Cerebellar nuclear complex (tissue), 1 donor: ENCODE measurements at regions not wholly inside any gene's neighbourhood (a gene's known extent, or its start where the extent isn't known, plus 50 kb on each side); places are given as distances from the start of the nearest gene placed in this dataset.
"Not testable (repeated sequence)": the region's sequence is repeated elsewhere in the genome, so short reads cannot be mapped to it uniquely, and the experiment has no call there.

Experiments
- DNase-seq, 2 experiments: peaks; one replicate each; lab custom pipeline; 2025; lab: John Stamatoyannopoulos, UW

DNA sequence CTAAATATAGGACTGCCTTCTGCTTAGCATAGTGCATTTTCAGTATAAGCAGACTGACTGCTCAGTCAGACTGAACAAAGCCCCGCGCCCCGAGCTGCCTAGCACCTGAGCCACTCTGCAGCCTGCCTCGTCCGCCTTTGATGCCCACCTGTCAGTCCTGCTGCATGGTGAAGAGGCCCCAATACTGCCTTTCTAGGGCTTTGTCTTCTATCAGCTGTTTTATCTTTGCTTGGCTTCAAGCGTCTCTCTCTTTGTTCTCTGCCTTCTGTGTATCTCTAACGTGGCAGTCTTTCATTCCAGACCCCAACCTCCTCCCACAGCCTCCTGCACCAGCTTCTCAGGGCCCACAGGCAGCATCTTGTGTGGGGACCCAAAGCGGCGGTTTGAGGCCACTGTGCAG lies 1001.0 kb downstream of the VRK1 start:
- DNase-seq, result no peak

DNA sequence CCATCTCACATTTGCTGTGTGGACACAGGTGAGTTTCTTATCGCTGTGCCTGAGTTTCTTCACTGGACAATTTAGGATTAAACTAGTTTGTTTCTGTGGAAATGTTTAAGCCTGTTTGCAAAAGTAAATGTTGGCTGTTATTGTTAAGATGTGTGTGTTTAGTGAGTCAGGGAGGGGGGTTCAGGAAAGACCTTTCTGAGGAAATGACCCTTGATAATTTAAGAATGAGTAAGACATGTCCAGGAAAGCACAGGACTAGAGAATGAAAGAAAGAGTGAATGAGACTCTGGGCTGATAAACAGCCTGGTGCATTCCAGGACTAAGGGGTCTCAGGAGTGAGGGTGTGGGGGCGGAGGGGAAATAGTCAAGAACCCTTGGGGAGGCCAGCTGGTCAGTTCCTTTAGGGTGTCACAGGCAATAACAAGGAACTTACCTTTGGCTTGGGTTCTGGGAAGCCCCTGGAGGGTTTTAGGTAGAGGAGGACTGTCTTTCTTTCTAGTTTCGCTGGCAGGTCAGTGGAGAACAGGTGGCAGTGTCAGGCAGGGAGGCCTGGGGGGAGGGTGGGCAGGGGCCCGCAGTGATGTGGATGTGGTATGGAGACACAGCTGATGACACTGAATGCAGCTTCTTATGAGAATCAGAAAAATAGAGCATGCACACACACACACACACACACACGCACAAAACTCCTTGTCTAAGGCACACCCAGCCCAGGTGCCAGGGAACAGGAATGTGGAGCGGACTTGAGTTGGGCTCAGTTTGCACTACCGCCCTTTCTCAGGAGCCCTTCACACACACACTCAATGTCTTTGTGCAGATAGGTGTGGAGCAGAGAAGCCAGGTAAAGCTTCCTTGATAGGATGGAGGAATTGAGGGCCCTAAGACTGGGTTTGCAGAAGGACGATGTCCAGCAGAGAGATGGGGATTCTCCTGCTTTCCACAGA lies 1005.5 kb downstream of the VRK1 start:
- no peak for DNase-seq

DNA sequence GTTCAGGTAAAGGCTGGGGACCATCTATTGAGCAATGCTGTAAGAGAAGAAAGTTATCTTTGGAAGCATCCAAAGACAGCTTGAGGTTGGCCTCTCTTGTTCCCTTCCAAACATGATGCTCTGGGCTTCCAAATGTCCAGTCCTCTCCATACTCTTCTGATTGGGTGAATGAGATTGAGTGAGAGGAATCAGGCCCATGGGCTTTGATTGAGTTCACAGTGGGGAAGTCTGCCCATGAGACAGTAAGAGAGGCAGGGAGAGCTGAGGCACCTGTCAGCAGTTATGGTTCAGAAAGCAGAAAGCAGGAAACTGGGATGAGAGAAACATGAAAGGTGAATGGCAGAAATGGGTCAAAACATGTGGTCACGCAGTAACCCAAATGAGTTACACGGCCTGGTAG lies 1006.9 kb downstream of the VRK1 start:
- DNase-seq, result no peak

DNA sequence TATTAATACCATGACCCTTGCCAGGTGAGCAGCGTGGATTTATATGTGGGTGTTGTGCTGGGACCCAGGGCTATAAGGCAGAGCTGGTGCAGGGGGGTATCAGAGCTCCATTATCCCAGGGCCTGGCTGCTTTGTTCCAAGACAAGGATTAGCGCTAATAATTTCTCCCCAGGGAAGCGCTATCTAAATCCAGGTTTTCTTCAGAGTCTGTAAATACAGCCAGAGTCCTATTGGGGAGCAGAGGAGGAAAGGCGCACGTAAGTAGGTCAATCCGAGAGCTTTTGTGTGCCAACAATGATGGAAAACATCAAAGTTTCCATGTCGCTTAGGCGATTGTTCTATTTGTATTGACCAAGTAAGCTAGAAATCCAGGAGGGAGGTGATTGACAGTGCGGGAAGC lies 1009.7 kb downstream of the VRK1 start:
- DNase-seq, result no peak

DNA sequence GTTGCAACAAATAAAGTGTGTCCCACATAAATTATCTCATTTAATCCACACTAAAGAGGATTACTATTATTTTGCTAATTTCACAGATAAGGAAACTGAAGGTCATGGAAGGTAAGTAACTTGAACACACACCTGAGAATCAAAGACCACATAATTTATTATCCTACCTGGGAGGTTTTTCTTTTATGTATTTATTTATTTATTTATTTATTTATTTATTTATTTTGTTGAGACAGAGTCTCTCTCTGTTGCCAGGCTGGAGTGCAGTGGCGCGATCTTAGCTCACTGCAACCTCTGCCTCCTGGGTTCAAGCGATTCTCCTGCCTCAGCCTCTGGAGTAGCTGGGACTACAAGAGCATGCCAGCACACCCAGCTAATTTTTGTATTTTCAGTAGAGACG lies 1011.4 kb downstream of the VRK1 start:
- DNase-seq, result not testable (repeated sequence)

DNA sequence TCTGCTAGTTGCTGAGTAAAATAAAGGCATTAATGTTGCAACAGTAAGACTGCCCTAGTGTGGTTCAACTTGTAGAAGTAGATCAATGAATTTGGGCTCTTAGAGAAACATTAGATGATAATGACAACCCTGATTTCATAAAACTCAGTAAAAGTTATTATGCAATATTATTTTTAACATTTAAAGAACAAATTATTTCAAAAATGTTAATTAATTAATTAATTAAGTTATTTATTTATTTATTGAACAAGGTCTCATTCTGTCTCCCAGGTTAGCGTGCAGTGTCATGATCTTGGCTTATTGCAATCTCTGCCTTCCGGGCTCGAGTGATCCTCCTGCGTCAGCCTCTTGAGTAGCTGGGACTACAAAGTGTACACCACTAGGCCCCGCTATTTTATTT lies 1016.4 kb downstream of the VRK1 start:
- DNase-seq, result no peak

DNA sequence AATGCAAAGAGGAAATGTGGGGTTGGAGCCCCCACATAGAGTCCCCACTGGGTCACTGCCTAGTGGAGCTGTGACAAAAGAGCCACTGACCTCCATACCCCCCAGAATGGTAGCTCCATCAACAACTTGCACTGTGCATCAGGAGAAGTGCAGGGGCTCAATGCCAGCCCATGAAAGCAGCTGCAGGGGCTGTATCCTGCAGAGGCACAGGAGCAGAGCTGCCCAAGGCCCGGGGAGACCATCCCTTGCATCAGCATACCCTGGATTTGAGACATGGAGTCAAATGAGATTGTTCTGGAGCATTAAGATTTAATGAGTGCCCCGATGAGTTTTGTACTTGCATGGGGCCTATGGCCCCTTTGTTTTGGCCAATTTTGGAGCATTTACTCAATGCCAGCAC lies 1023.6 kb downstream of the VRK1 start:
- no peak for DNase-seq

DNA sequence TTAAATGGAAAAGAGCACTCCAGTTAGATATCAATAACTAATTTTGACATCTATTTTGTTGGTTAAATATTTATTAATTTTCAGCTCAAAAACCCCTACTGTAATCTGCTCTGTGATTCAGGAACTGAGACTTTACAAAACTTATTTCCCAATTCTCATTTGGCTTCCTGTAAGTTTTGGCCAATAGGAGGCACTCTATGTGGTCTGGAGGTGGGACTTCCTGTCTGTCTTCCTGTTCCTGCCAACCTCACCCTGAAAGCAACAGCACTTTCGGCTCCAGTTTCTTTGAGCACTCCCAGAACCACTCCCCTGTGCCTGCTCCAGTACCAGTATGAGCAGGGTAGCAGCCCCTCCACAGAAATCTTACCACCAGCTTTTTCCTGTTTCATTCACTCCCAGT lies 1027.0 kb downstream of the VRK1 start:
- DNase-seq, result no peak

DNA sequence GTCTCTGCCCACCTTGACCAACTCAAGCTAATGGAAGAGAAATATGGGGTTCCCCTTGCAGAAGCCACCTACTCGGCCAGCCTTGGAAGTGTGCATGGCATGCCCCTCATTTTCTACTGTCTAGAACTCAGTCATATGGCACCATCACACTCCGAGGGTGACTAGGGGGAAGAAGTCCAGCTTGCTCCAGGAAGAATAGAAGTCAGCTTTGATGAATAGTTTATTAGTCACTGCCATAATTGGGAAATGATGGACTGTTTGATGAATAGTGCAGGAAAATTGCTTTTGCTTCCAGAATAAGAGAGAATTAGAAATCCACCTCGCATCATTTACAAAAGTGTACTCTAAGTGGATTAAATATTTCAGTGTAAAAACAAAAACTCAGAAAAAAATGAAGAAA lies 1030.6 kb downstream of the VRK1 start:
- DNase-seq, result no peak

DNA sequence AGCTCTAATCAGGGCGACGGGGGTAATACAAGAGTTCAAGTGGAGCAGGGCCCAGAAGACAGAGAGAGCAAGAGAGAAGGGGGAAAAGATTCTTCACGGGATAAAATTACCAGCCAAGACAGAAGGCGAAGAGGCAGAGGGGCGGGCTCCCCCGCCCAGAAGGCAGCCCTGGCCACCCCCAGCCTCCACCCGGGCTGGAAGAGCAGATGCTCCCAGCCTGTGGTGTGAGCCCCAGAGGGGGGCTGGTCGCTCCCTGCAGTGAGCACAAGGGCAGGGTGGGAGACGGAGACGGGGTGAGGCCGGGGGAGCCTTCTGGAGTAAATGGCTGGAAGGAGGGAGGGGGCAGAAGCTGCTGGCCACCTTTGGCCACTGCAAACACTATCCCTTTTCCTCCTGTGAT lies 1035.6 kb downstream of the VRK1 start:
- no peak for DNase-seq

DNA sequence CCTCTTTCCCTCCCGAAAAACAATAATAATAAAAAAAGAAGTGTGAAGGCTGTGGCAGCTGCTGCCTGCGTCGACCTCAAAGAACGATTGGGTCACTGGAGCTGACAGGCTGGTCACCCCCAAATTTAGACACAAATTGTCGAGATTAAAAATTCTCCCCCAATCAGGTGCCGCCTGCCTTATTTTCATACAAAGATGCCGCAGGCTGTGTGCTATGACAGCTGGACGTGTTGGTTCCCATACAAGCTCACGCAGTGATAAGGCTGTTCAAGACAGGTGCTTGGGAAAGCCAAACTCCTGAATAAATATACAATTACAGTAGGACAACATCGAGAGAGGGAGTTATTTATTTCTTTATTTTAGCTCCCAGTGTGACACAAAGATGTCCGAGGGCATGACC lies 1041.8 kb downstream of the VRK1 start:
- DNase-seq, result no peak

DNA sequence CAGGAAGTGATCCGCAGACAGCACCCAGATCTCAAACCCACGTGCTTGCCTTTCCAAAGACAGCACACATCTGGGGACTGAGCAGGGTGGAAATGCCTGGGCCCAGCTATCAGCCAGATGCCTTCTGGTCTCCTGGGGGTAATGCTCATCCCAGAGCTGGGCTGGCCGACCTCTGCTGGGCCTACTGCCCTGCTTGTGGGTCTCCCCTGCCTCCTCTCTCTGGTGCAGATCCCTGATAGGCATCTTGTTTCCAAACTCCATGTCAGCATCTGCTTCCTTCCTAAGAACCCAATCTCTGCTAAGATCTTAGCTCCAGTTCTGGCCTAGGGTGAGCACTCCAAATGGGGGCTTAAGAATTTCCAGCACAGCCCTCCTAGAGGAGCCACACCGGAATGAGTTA lies 1043.0 kb downstream of the VRK1 start:
- no peak for DNase-seq

DNA sequence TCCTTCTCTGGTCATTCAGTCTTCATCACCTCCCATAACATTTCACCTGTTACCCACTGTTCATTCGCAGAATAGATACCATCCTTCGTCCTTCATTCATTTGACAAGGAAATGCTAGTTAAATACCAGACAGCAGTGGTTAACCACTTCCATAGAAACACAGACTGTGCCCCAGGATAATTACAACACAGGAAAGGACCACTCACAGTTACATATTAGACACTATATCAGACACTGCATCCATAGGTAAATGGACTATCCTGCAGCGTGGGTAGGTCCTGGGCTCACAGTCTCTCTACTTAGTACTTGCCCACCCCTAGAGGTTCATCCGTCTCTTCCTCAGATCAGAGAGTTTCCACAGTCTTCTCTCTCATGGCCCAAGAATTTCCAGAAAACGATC lies 1044.6 kb downstream of the VRK1 start:
- no peak for DNase-seq

DNA sequence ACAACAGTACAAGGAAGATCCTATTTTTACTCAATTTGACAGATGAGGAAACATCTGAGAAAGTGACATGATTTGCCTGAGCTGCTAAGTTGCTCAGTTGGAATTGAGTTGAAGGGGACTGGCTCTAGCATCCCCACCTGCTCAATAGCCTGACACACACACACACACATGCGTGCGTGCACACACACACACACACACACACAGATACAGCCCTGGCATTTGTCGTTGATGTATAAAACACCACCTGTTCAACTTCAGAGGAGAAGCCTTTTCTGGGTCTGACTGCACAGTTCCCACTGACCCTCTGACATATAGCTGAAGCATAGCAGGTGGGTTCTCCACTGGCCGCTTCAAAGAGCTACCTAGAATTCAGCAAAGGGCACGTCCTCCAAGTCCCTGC lies 1045.9 kb downstream of the VRK1 start:
- no peak for DNase-seq

DNA sequence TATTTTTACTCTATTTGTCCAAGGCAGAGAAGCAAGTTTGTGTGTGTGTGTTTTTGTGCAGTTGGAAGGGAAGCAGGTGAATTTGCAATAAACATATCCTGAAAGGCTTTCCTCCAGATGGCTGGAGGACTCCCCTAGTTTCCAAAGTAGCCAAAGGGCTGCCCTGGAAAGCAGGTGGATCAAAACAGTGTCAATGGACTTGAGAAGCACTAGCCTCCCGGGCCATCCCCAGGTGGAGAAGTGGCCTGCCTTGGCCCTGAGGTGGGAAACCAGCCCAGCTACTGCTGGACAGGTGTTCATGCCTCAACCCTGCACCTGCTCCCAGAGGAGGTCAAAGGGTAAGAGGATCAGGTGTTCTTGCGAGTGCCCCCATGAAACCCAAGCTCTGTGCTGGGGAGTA lies 1046.9 kb downstream of the VRK1 start:
- no peak for DNase-seq

DNA sequence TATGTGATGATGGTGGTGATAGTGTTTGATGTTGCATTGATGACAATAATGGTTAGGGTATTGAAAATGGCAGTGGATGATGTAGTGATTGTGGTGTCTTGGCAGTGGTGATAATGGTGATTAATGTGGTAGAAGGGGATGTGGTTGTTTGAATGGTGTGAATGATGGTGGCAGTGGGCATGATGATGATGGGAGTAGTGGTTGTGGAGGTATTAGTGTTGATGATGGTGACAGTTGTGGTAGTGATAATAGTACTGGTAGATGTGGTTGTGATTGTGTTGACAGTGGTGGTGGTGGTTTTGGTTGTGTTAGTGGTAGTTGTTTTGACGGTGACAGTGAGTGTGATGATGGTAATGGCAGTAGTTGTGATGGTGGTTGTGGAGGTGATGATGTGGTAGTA lies 1049.0 kb downstream of the VRK1 start:
- no peak for DNase-seq

DNA sequence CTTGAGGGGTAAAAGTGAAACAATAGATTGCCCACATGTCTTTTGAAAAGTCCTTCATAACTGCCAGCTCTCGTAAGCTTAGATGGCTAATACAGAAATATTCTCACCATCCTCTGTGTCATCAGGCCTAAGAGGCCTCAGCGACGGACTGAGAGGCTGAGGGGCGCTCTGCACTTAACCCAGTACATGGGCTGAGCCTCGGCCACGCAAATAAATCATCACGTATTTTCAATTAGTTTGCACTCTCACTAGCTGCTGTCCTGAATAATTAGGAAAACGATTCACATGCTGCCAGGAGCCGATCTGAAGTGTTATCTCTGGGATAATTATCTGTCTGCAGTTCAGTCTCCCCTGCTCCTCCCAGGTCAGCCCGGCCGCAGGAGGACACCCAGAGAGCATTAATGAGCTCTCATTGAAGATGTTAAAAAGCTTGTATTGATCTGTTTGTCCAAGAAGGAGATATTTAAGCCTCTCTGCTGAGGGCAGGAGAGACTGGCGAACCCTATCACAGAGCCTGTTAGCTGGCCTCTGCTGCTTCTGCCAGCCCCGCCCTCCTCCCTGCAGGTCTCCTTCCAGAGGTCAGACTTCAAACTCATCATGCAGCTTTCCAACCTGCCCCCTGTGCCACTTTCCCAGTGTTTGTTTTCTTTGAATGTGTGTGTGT lies 1051.3 kb downstream of the VRK1 start:
- no peak for DNase-seq

DNA sequence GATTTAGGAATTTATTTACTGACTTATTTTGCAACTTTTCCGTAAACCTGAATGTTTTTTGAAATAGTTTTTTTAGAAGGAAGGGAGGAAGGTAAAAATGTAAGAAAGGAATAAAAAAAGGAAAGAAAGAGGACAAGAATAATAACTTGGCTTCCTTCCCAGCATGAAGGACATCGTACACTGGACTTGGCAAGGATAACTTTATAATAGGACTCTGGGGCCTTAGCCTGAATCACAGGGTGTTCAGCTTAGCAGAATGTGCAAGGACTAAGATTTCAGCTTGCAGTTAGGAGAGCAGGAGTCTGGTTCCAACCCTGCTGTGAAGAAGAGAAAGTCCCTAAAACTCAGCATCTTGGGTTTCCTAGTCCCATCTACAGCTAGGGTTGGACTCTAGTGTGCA lies 1053.3 kb downstream of the VRK1 start:
- DNase-seq, result no peak

DNA sequence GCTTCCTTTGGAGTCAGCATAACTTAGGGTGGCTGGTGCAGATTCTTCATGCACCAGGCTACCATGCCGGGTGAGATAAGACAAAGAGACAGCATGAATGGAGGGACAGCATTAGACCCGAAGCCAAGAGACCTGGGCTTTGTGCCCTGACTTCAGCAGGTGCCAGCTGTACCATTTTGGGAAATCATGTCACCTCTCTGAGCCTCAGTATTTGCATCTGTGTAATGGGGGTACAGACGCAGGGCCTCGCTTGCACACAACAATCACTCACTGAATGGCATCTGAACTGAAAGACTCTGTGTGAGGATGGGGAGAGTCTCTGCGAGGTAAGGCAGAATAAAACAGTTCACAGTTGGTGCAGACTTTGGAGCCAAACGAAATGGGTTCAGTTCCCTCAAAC lies 1053.7 kb downstream of the VRK1 start:
- no peak for DNase-seq

DNA sequence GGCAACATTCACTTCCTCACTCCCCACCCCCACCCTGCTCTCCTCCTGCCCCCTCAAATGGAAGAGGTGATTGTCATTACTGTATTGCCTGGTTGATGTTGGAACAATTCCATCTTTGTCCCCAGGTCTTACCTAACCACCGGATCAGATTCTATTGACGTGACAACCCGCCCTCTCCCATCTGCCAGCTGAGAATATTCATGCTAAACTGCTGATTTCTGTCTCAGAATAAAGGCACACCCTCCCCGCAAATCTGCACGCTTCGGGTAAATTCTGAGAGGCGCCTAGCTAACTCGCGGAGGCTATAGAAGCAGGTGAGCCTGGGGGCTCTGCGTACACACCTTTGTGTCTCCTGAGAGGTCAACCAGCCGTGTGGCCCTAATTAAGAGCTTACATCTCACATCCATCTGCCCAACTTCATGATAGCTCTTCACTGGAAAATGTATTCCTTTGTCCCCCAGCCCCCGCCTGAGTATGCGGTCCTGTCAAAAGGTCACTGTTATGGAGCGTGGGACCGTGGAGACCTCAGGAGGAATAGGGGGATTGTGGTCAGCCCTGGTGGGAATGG lies 1054.3 kb downstream of the VRK1 start:
- DNase-seq, result no peak

DNA sequence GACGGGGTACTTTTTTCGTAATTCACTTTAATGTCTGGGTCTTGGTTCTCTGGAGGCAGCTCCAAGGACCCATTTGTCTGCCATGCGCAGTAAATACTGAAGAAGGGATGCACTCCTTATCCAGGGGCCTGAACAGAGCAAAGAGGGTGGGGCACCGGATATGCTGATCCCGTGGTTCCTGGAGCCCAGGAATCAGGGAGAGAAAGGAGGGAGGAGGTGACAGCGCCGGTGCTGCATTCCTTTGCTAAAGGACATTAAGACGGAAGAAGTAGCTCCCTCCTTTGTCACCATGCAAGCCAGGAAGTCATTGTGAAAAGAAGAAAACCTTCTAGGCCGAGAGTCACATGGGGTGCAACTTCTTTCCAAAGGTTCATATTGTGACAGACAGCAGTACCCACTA lies 1057.7 kb downstream of the VRK1 start:
- no peak for DNase-seq

DNA sequence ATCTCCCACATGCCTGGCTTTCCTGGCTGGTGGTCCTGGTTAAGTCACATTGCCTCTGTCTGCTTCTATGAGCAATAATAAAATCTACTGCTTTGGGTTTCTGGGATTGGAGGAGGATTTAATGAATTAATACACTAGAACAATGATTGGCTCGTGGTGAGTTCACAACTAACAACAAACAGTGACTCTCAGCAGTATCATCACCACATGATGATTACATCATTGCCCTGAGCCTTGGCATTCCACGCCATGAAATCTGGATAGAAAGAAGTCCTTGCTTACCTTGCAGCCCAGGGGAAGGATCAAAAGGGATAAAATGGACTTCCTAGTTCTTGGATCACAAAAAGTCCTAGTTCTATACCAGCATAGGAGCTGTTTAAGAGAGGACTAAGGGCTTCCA lies 1069.0 kb downstream of the VRK1 start:
- DNase-seq, result no peak

DNA sequence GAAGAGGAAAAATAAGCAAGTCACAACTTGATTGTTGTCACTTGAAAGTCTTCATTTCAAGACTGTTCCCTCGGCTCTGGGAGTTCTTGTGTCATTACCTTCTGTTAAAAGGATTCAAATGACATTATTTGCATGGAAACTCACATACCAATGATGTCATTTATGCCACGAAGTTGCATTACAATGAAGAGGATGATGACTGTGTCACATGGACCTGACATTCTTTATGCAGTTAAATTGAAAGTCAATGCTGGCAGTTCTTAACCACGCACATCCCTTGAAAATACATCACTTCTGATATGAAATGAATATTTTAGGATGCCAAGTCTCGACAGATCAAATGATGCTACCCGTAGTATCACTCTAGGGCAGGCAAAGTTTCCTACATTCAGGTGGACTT lies 1069.5 kb downstream of the VRK1 start:
- DNase-seq, result no peak
